ENCODE measurements at regions not wholly inside any gene's neighbourhood (a gene's known extent, or its start where the extent isn't known, plus 50 kb on each side); places are given as distances from the start of the nearest gene placed in this dataset.

GRCh38 chr2:192328297-192328696 lies 133.6 kb upstream of the TMEFF2 start:
- no peak for TF ChIP-seq CTCF (IDR thresholded peaks at IDR 0.05 in 2 of 3, conservative IDR thresholded peaks at IDR 0.05 in 1 of 3; ENCODE audit: borderline replicate concordance in 1 of 3, insufficient read depth in 1 of 3, low read depth in 2 of 3, low read length in 2 of 3)
- TF ChIP-seq POLR2A (IDR thresholded peaks at IDR 0.05; ENCODE audit: borderline replicate concordance, extremely low read depth, insufficient read depth, insufficient read length) = no peak
- TF ChIP-seq REST (IDR thresholded peaks at IDR 0.05; ENCODE audit: low read depth) = no peak
- no peak for TF ChIP-seq JUND (IDR thresholded peaks at IDR 0.05)
- TF ChIP-seq ATF3 (IDR thresholded peaks at IDR 0.05) = no peak

Data from HCT116 (cell line).